ENCODE measurements at regions not wholly inside any gene's neighbourhood (a gene's known extent, or its start where the extent isn't known, plus 50 kb on each side); places are given as distances from the start of the nearest gene placed in this dataset.

DNA sequence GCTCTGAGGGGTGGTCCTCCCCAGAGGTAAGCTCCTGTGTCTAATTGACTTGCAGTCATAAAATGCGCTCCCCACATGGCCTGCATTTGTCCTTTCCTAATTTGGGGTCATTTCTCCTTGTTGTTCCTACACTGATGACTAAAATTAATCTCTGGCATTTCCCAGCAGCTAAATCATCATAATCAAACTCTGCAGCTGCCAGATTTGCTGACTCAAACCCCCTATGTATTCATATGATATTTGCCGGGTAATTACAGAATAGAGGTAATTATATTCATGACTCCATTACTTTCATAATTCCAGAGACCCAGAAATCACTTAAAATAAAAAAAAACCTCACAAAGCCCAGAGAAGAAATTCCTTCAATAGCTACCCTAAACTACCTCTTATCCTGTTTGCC lies 331.4 kb upstream of the KLHL29 start:
- H2BK5ac ChIP-seq (ENCODE audit: low read depth, low read length, poor library complexity, severe bottlenecking) = no peak overlapping the region
- intact Hi-C loops (cut with micrococcal nuclease) (no loop called here), in situ Hi-C loops (cut with MboI; ENCODE audit: low sequenced_read_pairs) (no loop called here), dilution Hi-C loops (cut with HindIII; ENCODE audit: low sequenced_read_pairs, unreplicated experiment) (no loop called here)
- H3K9ac ChIP-seq (ENCODE audit: low read depth, low read length) = no peak overlapping the region
- ChIA-PET POLR2A (ENCODE audit: unreplicated experiment) (no interaction called here), CTCF (no interaction called here)
- H3K9me1 ChIP-seq (ENCODE audit: insufficient read depth, low read length) = no peaks in the 10 kb centered on the region
- H2AFZ ChIP-seq (replicated peaks; ENCODE audit: low read length, poor library complexity) = no peak overlapping the region
- no peak overlapping the region for H3K27ac ChIP-seq (ENCODE audit: insufficient read depth, low read length)
- peaks cover 20% of the 10 kb centered on the region for H3K9me3 ChIP-seq (ENCODE audit: control insufficient read depth, insufficient read depth, low read length)
- H2BK120ac ChIP-seq (ENCODE audit: low read depth, low read length) = no peak overlapping the region
- no peak overlapping the region for H3K4me2 ChIP-seq (ENCODE audit: low read depth, low read length)
- no peaks in the 10 kb centered on the region for H3K79me1 ChIP-seq (ENCODE audit: low read depth in 1 of 2, low read length in 2 of 2)
- H2BK15ac ChIP-seq (ENCODE audit: low read depth, low read length) = no peak overlapping the region
- no peak overlapping the region for H3K23ac ChIP-seq (ENCODE audit: low read depth, low read length)
- H4K8ac ChIP-seq (ENCODE audit: low read depth in 2 of 2, low read length in 2 of 2) = no peak overlapping the region
- H3K4me1 ChIP-seq (ENCODE audit: control insufficient read depth, insufficient read depth, low read length) = no peaks in the 10 kb centered on the region
- no peak overlapping the region for H4K5ac ChIP-seq (ENCODE audit: low read depth, low read length)
- WGBS, 2 experiments (ENCODE audit: extremely low coverage in 2 of 2, insufficient read length in 1 of 2) = 60% methylated on average over 1 of the region's 2 CpGs; no CpG with 5 or more reads in 1 of the 2 experiments
- no peaks in the 10 kb centered on the region for H4K20me1 ChIP-seq (ENCODE audit: insufficient read depth, low read length)
- no peak for TF ChIP-seq CEBPB (IDR thresholded peaks at IDR 0.05; ENCODE audit: low read depth, low read length)
- TF ChIP-seq, protein P1, sequence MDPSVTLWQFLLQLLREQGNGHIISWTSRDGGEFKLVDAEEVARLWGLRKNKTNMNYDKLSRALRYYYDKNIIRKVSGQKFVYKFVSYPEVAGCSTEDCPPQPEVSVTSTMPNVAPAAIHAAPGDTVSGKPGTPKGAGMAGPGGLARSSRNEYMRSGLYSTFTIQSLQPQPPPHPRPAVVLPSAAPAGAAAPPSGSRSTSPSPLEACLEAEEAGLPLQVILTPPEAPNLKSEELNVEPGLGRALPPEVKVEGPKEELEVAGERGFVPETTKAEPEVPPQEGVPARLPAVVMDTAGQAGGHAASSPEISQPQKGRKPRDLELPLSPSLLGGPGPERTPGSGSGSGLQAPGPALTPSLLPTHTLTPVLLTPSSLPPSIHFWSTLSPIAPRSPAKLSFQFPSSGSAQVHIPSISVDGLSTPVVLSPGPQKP (IDR thresholded peaks at IDR 0.05; ENCODE audit: borderline replicate concordance, low read depth, low read length) = no peak
- TF ChIP-seq RAD21 (IDR thresholded peaks at IDR 0.05; ENCODE audit: low read length) = no peak
- TF ChIP-seq RFX5 (IDR thresholded peaks at IDR 0.05; ENCODE audit: low read depth, low read length) = no peak
- TF ChIP-seq, protein P2, sequence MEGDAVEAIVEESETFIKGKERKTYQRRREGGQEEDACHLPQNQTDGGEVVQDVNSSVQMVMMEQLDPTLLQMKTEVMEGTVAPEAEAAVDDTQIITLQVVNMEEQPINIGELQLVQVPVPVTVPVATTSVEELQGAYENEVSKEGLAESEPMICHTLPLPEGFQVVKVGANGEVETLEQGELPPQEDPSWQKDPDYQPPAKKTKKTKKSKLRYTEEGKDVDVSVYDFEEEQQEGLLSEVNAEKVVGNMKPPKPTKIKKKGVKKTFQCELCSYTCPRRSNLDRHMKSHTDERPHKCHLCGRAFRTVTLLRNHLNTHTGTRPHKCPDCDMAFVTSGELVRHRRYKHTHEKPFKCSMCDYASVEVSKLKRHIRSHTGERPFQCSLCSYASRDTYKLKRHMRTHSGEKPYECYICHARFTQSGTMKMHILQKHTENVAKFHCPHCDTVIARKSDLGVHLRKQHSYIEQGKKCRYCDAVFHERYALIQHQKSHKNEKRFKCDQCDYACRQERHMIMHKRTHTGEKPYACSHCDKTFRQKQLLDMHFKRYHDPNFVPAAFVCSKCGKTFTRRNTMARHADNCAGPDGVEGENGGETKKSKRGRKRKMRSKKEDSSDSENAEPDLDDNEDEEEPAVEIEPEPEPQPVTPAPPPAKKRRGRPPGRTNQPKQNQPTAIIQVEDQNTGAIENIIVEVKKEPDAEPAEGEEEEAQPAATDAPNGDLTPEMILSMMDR (conservative IDR thresholded peaks at IDR 0.05; ENCODE audit: low read depth, low read length) = no peak
- TF ChIP-seq MAZ (IDR thresholded peaks at IDR 0.05; ENCODE audit: borderline replicate concordance, low read depth, low read length) = no peak
- TF ChIP-seq MXI1 (IDR thresholded peaks at IDR 0.05; ENCODE audit: borderline replicate concordance, low read depth, low read length) = no peak
- TF ChIP-seq POLR2A (IDR thresholded peaks at IDR 0.05; ENCODE audit: low read depth, low read length) = no peak
- no peak for TF ChIP-seq MAFK (IDR thresholded peaks at IDR 0.05; ENCODE audit: low read depth, low read length)
- no peak for TF ChIP-seq NFE2L2 (IDR thresholded peaks at IDR 0.05; ENCODE audit: low read depth, low read length)
- no peak for TF ChIP-seq CHD1 (IDR thresholded peaks at IDR 0.05; ENCODE audit: low read depth, low read length)
- TF ChIP-seq SMC3 (IDR thresholded peaks at IDR 0.05; ENCODE audit: low read depth, low read length) = no peak
- TF ChIP-seq FOS (IDR thresholded peaks at IDR 0.05; ENCODE audit: low read depth, low read length) = no peak
- no peak for TF ChIP-seq USF2 (IDR thresholded peaks at IDR 0.05; ENCODE audit: low read depth, low read length)
- TF ChIP-seq RCOR1 (IDR thresholded peaks at IDR 0.05; ENCODE audit: insufficient replicate concordance, low read length) = no peak
- TF ChIP-seq BHLHE40 (IDR thresholded peaks at IDR 0.05; ENCODE audit: low read depth, low read length) = no peak
- H2AK5ac ChIP-seq (ENCODE audit: low read depth, low read length) = no peak overlapping the region
- no peaks in the 10 kb centered on the region for H3K27me3 ChIP-seq (ENCODE audit: control insufficient read depth, insufficient read depth, low read length)
- H2AK9ac ChIP-seq (replicated peaks; ENCODE audit: low read depth, low read length, poor library complexity) = no peak overlapping the region
- ATAC-seq (ENCODE audit: low read depth) (no peak), DNase-seq (no peak)
- BruUV-seq (replicated peaks) = no TSS peak
- H3K36me3 ChIP-seq (ENCODE audit: control insufficient read depth, insufficient read depth, low read length) = no peaks in the 10 kb centered on the region
- H3K14ac ChIP-seq (replicated peaks; ENCODE audit: low read depth, low read length) = no peak overlapping the region
- H4K91ac ChIP-seq (ENCODE audit: insufficient read depth, low read depth, low read length) = no peak overlapping the region
- H2BK20ac ChIP-seq (ENCODE audit: low read depth, low read length) = no peak overlapping the region
- H3K4me3 ChIP-seq (ENCODE audit: insufficient read depth, low read depth, low read length) = no peak overlapping the region
- H3K56ac ChIP-seq (ENCODE audit: extremely low read depth, insufficient read depth, low read length) = no peak overlapping the region
- H3K4ac ChIP-seq (ENCODE audit: low read depth, low read length) = no peak overlapping the region
- H3K18ac ChIP-seq (ENCODE audit: low read depth, low read length) = no peak overlapping the region

All from IMR-90 (cell line).